Body of pancreas (tissue), 4 donors: ENCODE measurements at regions not wholly inside any gene's neighbourhood (a gene's known extent, or its start where the extent isn't known, plus 50 kb on each side); places are given as distances from the start of the nearest gene placed in this dataset.

Experiments
- CTCF ChIP-seq, 7 experiments: fragments of 450-650 bp in 4 of 7; fragments of 200-600 bp in 3 of 7; sonication (generic) in 3 of 7; IDR thresholded peaks; one replicate each; pipeline ENCODE4 v1.5.1; 2016 to 2019; ENCODE audit warnings: antibody characterized with exemption in 7 of 7
- POLR2A ChIP-seq, 3 donors: fragments of 450-650 bp; IDR thresholded peaks; one replicate each; pipeline ENCODE4 v1.6.1; 2016; ENCODE audit warnings: antibody characterized with exemption in 3 of 3, mild to moderate bottlenecking in 2 of 3

GRCh38 chr10:45550903-45551786 is 121.4 kb downstream of the ZFAND4 start:
- TF ChIP-seq CTCF (IDR thresholded peaks at IDR 0.05) (no peak), POLR2A (IDR thresholded peaks at IDR 0.05) (no peak)
